Endothelial cell of umbilical vein (primary cell): ENCODE measurements at regions not wholly inside any gene's neighbourhood (a gene's known extent, or its start where the extent isn't known, plus 50 kb on each side); places are given as distances from the start of the nearest gene placed in this dataset.

Source experiments
- BruUV-seq: library from RNA; stranded (reverse); fragments of 400-500 nt; replicated peaks from 2 replicates; lab custom pipeline; 2021; lab: Mats Ljungman, UMichigan
- CTCF ChIA-PET: fragments of 300-600, 350-600 bp; sonication (Branson Sonifier 250); formaldehyde crosslinking; loops from one replicate; lab custom pipeline; 2021; ENCODE audit warnings: antibody characterized with exemption, inconsistent platforms; lab: Charles Lee
- POLR2A ChIA-PET: fragments of 300-600, 350-600 bp; sonication (Branson Sonifier 250); formaldehyde crosslinking; loops from one replicate; lab custom pipeline; 2021; ENCODE audit warnings: antibody characterized with exemption, inconsistent platforms; lab: Charles Lee
- DNase-seq: peaks from one replicate; pipeline ENCODE4 v3.0.0-alpha.2; 2011; ENCODE audit warnings: low read depth, low spot score
- FAIRE-seq: peaks from 2 replicates; lab custom pipeline; 2011; peaks lifted over from hg19 to GRCh38; lab: Jason Lieb, UNC
- H2AFZ ChIP-seq: 2 replicates; pipeline ENCODE4 v1.6.0; 2012; ENCODE audit warnings: low read depth, low read length, control low read depth, inconsistent platforms
- H3K27ac ChIP-seq: 2 replicates; pipeline ENCODE4 v1.5.1; 2011; ENCODE audit warnings: low read depth, mild to moderate bottlenecking, control low read depth, low read length, moderate library complexity; ENCODE audit not compliant: insufficient read depth
- H3K27me3 ChIP-seq, 2 experiments: 2 replicates each; pipeline versions ENCODE4 v1.6.0 to v1.6.1; 2011; ENCODE audit warnings: low read length in 2 of 2, mixed read lengths in 1 of 2; ENCODE audit not compliant: control insufficient read depth in 2 of 2, insufficient read depth in 2 of 2
- H3K36me3 ChIP-seq, 2 experiments: 2 replicates in 1 of 2; 3 replicates in 1 of 2; pipeline ENCODE4 v1.5.1; 2011; ENCODE audit warnings: low read length in 2 of 2, mild to moderate bottlenecking in 1 of 2, moderate library complexity in 1 of 2; ENCODE audit not compliant: control insufficient read depth in 2 of 2, insufficient read depth in 2 of 2; ENCODE audit errors: extremely low read depth in 1 of 2
- H3K4me1 ChIP-seq: 3 replicates; pipeline ENCODE4 v1.5.1; 2011; ENCODE audit warnings: mild to moderate bottlenecking, low read length; ENCODE audit not compliant: control insufficient read depth, insufficient read depth; ENCODE audit errors: extremely low read depth
- H3K4me2 ChIP-seq: 2 replicates; pipeline ENCODE4 v1.6.1; 2011; ENCODE audit warnings: low read length, control low read depth, mixed read lengths; ENCODE audit not compliant: insufficient read depth
- H3K4me3 ChIP-seq, 3 experiments: fragments of 200-600 bp in 1 of 3; sonication (generic), shearing (Covaris generic) in 1 of 3; replicated peaks in 1 of 3; 2 replicates each; pipeline ENCODE4 v1.5.1; 2011 to 2016; ENCODE audit warnings: control low read depth in 3 of 3, low read length in 3 of 3, mild to moderate bottlenecking in 2 of 3, inconsistent platforms in 1 of 3, low read depth in 1 of 3, moderate library complexity in 1 of 3; ENCODE audit not compliant: insufficient read depth in 1 of 3
- H3K79me2 ChIP-seq: 2 replicates; pipeline ENCODE4 v1.6.0; 2012; ENCODE audit warnings: low read length, inconsistent platforms; ENCODE audit not compliant: control insufficient read depth, insufficient read depth
- H3K9ac ChIP-seq: replicated peaks from 2 replicates; pipeline ENCODE3; 2011; ENCODE audit warnings: low read length, control low read depth; ENCODE audit not compliant: insufficient read depth; ENCODE audit errors: extremely low read depth
- H3K9me1 ChIP-seq: replicated peaks from 3 replicates; pipeline ENCODE4 v1.6.0; 2011; ENCODE audit warnings: mild to moderate bottlenecking, low read length; ENCODE audit not compliant: control insufficient read depth, insufficient read depth; ENCODE audit errors: extremely low read depth
- H3K9me3 ChIP-seq: replicated peaks from 2 replicates; pipeline ENCODE4 v1.5.1; 2012; ENCODE audit warnings: low read length, inconsistent platforms; ENCODE audit not compliant: control insufficient read depth, insufficient read depth
- H4K20me1 ChIP-seq: replicated peaks from 2 replicates; pipeline ENCODE3; 2011; ENCODE audit warnings: mild to moderate bottlenecking, low read length; ENCODE audit not compliant: control insufficient read depth, insufficient read depth; ENCODE audit errors: extremely low read depth
- EZH2 ChIP-seq: IDR thresholded peaks from 2 replicates; pipeline ENCODE4 v1.6.1; 2012; ENCODE audit warnings: borderline replicate concordance, low read depth, mild to moderate bottlenecking, moderate library complexity, low read length, inconsistent platforms; ENCODE audit not compliant: severe bottlenecking
- FOS ChIP-seq: IDR thresholded peaks from 2 replicates; pipeline ENCODE4 v1.6.1; 2011; ENCODE audit warnings: mild to moderate bottlenecking, low read length, moderate library complexity, borderline replicate concordance; ENCODE audit not compliant: insufficient read depth
- GATA2 ChIP-seq: IDR thresholded peaks from 2 replicates; pipeline ENCODE4 v1.7.0; 2011; ENCODE audit warnings: low read depth, mild to moderate bottlenecking, moderate library complexity, mixed read lengths, low read length; ENCODE audit not compliant: insufficient read length, insufficient read depth
- JUN ChIP-seq: IDR thresholded peaks from 2 replicates; pipeline ENCODE4 v1.6.1; 2011; ENCODE audit warnings: borderline replicate concordance, low read depth; ENCODE audit not compliant: insufficient read length, insufficient read depth
- MYC ChIP-seq: IDR thresholded peaks from one replicate; pipeline ENCODE4 v1.6.1; 2011; ENCODE audit warnings: mild to moderate bottlenecking, low read depth, low read length
- POLR2A ChIP-seq: IDR thresholded peaks from 2 replicates; pipeline ENCODE4 v1.6.1; 2012; ENCODE audit warnings: low read depth, mild to moderate bottlenecking, control low read depth, low read length
- POLR2AphosphoS5 ChIP-seq: IDR thresholded peaks from 2 replicates; pipeline ENCODE4 v1.6.1; 2012; ENCODE audit warnings: low read depth, mild to moderate bottlenecking, control low read depth, low read length, moderate library complexity; ENCODE audit not compliant: insufficient read depth
- dilution Hi-C: fragments of 300-500 bp; cut with MboI; formaldehyde crosslinking; loops from one replicate; pipeline ENCODE4 v1.15.0; 2019; ENCODE audit warnings: low sequenced_read_pairs; ENCODE audit not compliant: extremely low pct_ligation_motif_present
- intact Hi-C: fragments of 100-400 bp; cut with micrococcal nuclease; formaldehyde crosslinking; loops from one replicate; pipeline ENCODE4 v1.10.0; 2022
- TF ChIP-seq, protein P1 (sequence below): IDR thresholded peaks from 2 replicates; pipeline ENCODE4 v1.6.1; 2011; ENCODE audit not compliant: insufficient read depth, insufficient read length
- TF ChIP-seq, protein P2 (sequence below), 2 donors: IDR thresholded peaks; 1 replicate in 1 of 2; 2 replicates in 1 of 2; pipeline ENCODE4 v1.5.1; 2011; ENCODE audit warnings: low read length in 2 of 2, mild to moderate bottlenecking in 2 of 2, moderate library complexity in 2 of 2, control low read depth in 1 of 2, inconsistent platforms in 1 of 2, low read depth in 1 of 2; ENCODE audit not compliant: insufficient read depth in 1 of 2; ENCODE audit errors: extremely low read depth in 1 of 2

DNA sequence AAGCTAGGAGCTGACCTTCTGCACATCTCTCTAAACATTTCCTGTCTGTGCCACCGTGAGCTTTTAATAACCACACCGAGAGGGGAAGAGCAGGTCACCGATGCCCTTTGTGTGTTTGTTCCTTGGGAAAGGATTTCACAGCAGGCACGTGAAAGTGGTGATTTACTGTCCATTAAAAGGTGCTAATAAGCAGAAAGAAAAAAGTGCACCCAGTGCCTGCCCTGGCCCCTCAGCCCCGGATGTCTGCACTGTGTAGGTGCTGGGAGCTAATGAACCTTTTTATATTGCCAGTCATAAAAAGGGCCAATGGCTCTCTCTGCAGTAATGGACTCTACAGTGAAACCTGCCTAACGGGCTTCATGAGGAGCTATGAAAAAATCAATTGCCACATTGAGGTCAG is 312.6 kb downstream of the C6orf118 start:
- H3K4me2 ChIP-seq, result no peak overlapping the region
- H3K4me3 ChIP-seq, result no peak overlapping the region
- no peaks in the 10 kb centered on the region for H3K27me3 ChIP-seq
- H3K4me1 ChIP-seq, result no peaks in the 10 kb centered on the region
- ChIA-PET POLR2A (no interaction called here), CTCF (no interaction called here)
- no peak for TF ChIP-seq POLR2AphosphoS5
- TF ChIP-seq FOS, result no peak
- no peak for TF ChIP-seq POLR2A
- TF ChIP-seq JUN, result no peak
- no peak for TF ChIP-seq GATA2
- TF ChIP-seq, protein P1, sequence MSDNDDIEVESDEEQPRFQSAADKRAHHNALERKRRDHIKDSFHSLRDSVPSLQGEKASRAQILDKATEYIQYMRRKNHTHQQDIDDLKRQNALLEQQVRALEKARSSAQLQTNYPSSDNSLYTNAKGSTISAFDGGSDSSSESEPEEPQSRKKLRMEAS, result no peak
- TF ChIP-seq MYC, result no peak
- no peak for TF ChIP-seq EZH2
- TF ChIP-seq, protein P2, sequence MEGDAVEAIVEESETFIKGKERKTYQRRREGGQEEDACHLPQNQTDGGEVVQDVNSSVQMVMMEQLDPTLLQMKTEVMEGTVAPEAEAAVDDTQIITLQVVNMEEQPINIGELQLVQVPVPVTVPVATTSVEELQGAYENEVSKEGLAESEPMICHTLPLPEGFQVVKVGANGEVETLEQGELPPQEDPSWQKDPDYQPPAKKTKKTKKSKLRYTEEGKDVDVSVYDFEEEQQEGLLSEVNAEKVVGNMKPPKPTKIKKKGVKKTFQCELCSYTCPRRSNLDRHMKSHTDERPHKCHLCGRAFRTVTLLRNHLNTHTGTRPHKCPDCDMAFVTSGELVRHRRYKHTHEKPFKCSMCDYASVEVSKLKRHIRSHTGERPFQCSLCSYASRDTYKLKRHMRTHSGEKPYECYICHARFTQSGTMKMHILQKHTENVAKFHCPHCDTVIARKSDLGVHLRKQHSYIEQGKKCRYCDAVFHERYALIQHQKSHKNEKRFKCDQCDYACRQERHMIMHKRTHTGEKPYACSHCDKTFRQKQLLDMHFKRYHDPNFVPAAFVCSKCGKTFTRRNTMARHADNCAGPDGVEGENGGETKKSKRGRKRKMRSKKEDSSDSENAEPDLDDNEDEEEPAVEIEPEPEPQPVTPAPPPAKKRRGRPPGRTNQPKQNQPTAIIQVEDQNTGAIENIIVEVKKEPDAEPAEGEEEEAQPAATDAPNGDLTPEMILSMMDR (IDR thresholded peaks at IDR 0.05; ENCODE audit: extremely low read depth in 1 of 2, insufficient read depth in 1 of 2, low read depth in 1 of 2, low read length in 2 of 2), result no peak
- H3K9me1 ChIP-seq, result no peaks in the 10 kb centered on the region
- DNase-seq (no peak), FAIRE-seq (no peak)
- H3K36me3 ChIP-seq, result no peaks in the 10 kb centered on the region
- dilution Hi-C loops (no loop called here), intact Hi-C loops (no loop called here)
- H3K9ac ChIP-seq, result no peak overlapping the region
- no peaks in the 10 kb centered on the region for H4K20me1 ChIP-seq
- H3K79me2 ChIP-seq, result no peaks in the 10 kb centered on the region
- no peaks in the 10 kb centered on the region for H3K9me3 ChIP-seq
- H2AFZ ChIP-seq, result no peak overlapping the region
- no peak overlapping the region for H3K27ac ChIP-seq
- BruUV-seq, result no TSS peak
